HG03469 (cell line): ENCODE measurements at regions not wholly inside any gene's neighbourhood (a gene's known extent, or its start where the extent isn't known, plus 50 kb on each side); places are given as distances from the start of the nearest gene placed in this dataset.
"Not testable (repeated sequence)": the region's sequence is repeated elsewhere in the genome, so short reads cannot be mapped to it uniquely, and the experiment has no call there.

ENCODE experiments used
- ATAC-seq: cut with Tn5 transposase; IDR thresholded peaks from one replicate; pipeline ENCODE4 v1.9.1; 2021; ENCODE audit warnings: mild to moderate bottlenecking, moderate library complexity, moderate number of reproducible peaks; ENCODE audit not compliant: unreplicated experiment

DNA sequence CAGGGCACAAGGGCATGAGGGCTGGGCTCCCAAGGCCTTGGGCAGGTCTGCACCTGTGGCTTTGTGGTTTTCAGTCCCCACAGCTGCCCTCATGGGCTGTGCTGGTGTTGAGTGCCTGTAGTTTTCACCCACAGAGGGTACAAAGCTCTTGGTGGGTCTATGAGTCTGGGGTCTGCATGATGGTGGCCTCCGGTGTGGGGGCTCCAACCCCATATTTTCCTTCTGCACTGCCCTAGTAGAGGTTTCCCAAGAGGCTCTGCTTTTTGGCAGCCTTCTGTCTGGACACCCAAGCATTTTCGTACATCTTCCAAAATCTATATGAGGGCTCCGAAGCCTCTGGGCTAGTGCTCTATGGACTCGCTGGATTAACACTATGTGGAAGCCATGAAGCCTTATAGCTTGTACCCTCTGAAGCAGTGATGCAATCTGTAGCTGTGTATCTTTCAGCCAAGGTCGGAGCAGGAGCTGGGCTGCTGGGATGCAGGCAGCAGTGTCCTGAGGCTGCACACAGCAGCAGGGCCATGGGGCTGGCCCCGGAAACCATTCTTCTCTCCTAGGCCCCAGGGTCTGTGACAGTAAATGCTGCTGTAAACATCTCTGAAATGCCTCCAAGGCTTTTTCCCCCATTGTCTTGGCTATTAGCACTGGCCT, 240.3 kb downstream of the CWH43 start:
- ATAC-seq = not testable (repeated sequence)

DNA sequence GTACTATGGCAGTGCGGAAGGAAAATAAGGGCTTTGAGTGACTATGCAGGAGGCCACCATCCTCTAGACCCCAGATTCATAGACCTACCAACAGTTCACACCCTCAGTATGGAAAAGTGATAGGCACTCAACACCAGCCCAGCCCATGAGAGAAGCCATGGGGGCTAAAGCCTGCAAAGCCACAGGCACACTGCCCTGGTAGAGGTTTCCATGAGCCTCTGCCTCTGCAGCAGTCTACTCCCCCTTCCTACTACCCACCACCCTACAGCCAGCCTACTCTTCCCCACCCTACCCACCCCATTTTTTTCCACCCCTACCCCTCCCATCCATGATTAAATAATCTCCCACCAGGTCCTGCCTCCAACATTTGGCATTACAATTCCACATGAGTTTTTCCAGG, 241.9 kb downstream of the CWH43 start:
- ATAC-seq = not testable (repeated sequence)

DNA sequence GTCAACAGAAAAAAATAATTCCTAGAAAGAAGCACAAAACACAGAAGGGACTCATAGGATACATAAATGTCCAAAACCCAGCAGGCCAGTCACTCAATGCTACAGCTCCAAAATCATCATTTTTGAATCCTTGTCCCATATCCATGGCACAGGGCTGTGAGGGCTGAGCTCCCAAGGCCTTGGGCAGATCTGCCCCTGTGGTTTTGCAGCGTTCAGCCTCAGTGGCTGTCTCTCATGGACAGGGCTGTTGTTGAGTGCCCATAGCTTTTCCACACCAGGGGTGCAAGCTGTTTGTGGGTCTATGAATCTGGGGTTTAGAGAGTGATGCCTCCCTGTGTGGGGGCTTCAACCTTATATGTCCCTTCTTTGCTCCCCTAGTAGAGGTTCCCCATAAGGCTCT, 243.2 kb downstream of the CWH43 start:
- ATAC-seq = not testable (repeated sequence)

DNA sequence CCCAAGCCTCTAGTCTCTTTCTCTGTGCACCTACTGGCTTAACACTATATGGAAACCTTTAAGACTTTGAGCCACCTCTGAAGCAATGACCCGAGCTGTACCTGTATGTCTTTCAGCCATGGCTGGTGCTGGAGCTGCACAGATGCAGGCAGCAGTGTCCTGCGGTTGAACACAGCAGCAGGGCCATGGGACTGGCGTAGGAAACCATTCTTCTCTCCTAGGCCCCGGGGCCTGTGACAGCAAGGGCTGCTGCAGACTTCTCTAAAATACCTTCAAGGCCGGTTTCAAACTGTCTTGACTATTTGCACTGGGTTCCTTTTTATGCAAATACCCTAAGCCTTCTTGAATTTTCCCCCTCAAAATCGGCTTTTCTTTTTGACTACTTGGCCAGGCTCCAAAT, 243.6 kb downstream of the CWH43 start:
- ATAC-seq = not testable (repeated sequence)

DNA sequence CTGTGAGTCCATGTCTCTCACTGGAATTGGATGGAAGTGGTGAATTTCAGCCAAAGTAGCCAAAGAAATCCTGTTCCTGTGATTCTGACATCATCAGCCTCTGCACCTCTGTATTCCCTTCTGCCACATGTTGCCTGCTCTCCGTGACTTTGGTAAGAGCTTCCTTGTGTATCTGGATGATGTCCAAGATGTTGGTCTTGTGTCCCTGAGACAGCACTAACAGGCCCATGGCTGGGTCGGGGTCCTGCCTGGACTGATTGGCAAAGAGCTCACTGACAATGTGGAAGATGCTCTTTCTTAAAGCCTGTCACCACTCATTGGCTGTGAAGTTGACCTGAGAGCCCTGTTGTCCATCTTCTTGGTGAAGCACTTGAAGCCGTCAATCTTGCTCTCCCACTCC, 247.3 kb downstream of the CWH43 start:
- not testable (repeated sequence) for ATAC-seq

DNA sequence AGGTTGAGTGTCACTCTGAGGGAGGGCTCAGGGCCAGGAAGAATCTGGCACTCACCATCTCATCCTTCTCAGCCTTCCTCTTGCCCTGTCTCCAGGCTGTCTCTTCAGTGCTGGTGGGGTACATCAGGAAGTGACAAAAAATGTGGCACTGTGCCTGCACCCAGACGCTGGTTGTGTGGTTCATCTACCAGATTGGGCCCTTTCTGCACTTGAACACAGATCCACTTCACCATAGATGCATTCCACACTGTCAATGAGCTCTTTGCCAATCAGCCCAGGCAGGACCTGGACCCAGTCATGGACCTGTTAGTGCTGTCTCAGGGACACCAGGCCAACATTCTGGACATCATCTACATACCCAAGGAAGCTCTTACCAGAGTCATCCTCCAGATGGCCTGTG, 247.7 kb downstream of the CWH43 start:
- not testable (repeated sequence) for ATAC-seq

DNA sequence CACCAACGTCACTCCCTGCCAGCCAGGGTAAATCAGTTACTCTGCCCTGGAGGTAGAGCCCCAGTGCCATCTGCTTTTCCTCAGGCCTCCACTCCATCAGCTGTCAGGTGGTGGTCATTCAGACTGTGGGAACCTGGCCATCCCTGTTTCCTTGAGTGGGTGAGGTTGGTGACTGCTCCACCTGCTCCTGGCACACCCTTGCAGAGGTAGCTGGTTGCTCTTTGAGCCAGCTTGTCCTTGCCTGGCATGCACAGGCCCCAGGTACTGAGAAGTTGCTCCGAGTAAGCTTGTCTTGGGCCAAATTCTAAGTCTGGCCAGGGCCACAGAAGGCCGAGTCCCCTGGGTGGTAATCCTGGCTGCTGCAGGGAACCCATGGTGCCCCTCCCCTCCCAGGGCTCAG, 248.3 kb downstream of the CWH43 start:
- not testable (repeated sequence) for ATAC-seq

DNA sequence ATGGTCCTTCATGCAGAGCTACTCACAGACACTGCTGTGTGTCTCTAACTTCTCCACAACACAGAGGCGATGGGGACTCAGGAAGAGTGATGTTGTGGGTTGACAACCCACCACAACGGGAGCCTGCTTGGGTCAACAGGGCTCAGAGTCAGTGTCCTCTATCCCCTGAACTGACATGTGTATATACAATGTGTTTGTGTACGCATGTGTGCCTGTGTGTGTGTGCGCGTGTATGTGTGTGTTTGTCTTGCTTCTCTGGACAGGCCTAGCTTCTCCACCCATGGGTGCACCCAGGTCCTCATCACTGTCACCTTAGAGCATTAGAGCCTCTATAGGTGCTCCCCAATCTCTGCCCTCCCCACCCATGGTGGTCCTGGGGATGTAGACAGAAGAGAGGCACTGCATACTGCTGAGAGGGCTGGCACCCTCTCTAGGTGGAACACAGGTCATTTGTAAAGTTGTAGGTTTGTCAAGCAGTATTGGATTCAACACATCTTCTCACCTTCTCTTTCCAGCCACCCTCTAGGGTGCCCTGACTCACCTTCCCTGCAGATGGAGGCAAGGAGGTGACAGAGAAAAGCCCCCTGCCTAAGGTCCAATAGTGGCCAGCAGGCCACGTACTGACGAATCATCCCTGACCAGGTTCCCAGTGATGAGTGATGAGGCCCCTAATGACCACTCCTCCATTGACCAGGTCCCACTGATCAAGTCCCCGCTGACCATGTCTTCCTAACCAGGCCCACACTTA, 249.5 kb downstream of the CWH43 start:
- not testable (repeated sequence) for ATAC-seq

DNA sequence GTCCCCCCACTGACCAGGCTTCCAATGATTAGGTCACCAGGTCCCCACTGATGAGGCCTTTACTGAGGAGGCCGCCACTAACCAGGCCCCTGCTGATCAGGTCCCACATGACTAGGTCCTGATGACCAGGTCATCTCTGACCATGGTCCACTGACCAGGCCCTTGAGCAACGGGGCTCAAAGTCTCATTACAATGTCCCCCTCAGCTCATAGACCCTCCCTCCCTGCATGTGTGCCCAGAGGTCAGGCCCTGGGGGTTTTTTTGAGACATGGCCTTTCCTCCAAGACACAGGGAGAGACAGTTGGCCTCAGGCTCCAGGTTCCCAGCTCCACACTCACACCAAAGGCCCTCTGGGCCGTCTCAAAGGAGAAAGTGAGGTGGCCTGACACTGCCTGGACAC, 250.4 kb downstream of the CWH43 start:
- not testable (repeated sequence) for ATAC-seq

DNA sequence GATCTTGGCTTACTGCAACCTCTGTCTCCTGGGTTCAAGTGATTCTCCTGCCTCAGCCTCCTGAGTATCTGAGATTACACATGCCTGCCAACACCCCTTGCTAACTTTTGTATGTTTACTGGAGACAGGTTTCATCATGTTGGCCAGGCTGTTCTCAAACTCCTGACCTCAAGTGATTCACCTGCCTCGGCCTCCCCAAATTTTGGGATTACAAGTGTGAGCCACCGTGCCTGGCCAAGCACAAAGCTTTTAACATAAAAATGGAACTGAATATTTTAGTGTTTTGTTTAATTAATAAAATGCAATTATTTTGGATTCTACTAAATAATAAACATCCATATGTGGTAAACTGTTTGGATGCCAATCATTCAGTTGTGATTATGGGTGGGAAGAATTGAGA, 255.2 kb downstream of the CWH43 start:
- ATAC-seq = not testable (repeated sequence)

DNA sequence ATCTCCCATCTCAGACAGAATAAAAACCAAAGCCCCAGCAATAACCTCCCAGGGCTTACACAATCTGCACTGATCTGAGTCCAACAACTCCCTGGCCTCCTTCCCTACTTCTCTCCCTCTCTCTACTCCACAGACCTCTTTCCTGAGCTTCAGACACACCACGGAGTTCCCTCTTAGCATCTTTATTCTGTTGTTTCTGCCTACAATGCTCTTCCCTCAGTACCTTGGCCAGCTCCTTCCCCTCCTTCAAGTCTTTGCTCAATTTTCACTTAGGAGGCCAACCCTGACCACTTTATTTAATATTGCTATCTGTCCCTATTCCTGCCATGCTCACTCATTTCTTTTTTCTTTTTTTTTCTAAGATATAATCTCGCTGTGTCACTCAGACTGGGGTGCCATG, 276.7 kb downstream of the CWH43 start:
- ATAC-seq = not testable (repeated sequence)

DNA sequence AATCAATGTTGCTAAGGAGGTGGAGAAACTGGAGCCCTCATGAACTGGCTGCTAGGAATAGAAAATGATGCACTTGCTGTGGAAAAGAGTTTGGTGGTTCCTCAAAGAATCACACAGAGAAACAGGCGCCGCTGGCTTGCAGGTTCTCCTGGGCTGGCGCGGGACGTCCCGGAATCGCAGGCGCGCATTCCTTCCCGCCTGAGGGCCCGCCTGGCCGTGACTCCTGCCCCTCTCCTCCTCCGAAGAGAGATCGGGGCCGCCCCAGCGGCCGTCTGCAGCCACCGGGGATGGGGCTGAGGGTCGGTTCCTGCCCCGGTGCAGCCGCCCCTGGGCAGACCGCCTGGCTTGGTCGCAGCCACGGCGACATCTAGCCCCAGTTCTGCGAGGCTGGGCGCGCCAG, 284.4 kb downstream of the CWH43 start:
- not testable (repeated sequence) for ATAC-seq

DNA sequence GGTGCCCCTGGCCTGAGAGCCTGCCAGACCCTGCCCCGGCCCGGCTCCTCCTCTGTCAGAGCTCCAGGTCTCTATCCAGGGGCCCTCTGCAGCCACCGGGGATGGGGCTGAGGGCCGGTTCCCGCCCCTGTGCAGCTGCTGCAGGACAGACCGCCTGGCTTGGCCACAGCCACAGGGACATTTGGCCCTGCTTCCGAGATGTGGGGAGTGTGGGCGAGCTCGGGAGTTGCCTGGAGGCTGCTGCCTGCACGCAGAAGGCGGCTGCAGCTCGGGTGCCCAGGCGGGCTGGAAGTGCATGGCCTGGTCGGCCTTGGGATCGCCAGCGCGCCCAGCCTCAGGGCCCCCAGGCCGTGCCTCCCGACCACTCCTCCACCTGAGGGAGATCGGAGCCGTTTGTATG, 284.8 kb downstream of the CWH43 start:
- not testable (repeated sequence) for ATAC-seq

DNA sequence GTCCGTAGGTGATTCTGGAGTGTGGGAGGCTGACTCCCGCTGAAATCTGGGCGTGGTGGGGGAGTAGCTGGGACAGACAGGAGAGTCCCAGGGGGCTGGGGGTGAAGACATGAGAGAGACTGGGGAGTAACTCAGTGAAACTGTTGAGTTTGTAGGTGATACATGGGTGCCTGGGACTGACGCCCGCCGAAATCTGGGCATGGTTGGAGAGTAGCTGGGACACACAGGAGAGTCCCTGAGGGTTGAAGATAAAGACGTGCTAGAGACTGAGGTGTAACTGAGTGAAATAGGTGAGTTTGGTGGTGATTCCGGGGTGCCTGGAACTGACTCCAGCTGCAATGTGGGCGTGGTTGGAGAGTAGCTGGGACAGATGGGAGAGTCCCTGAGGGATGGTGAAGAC, 299.8 kb downstream of the CWH43 start:
- not testable (repeated sequence) for ATAC-seq

DNA sequence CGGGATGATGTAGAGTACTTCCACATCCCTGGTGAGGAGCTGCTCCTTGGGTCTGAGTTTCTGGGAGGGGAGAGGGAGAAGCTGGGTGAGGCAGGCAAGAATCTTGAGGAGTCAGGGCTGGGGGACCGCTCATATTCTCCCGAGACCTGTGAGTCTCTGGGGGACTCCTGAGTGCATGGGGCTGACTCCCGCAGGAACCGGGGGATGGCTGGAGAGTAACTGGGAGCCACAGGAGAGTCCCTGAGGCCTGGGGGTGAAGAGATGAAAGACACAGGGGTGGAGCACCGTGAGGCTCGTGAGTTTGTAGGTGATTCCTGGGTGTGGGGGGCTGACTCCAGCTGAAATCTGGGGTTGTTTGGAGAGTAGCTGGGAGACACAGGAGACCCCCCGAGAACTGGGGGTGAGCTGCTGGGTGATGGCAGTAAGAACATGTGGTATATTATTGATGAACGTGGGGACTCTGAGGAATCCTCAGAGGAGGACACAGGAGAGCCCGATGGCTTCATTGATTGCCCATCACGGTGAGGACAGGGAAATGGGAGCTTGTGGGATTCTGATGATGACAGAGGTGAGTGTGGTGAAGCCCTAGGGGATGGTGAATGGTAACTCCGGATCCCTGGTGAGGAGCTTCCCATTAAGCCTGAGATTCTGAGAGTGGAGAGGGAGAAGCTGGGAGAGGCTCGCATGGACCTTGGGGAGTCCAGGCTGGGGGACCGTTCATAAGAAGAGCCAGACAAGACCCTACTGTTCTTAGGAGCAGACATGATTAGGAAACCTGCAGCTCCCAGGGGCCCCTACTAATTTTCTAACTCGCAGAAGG, 301.1 kb downstream of the CWH43 start:
- ATAC-seq = not testable (repeated sequence)

DNA sequence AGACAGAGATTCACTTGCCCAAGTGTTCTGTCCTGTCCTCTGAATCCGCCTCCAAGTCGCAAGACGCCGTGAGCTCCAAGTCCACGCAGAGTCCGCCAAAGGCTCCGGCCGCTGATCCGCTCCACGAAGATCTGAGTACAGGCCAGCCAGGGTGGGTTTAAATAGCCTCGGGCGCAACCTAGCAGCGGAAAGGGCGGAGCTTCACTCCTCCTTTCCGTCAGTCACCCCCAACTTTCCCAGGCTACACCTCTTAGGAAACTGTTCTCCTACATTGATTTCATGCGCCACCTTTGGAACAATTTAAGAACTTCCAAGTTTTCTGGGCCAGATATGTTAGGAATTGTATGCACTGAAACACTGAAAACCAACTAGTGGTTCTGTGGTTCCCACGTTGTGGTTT, 301.8 kb downstream of the CWH43 start:
- ATAC-seq = not testable (repeated sequence)

DNA sequence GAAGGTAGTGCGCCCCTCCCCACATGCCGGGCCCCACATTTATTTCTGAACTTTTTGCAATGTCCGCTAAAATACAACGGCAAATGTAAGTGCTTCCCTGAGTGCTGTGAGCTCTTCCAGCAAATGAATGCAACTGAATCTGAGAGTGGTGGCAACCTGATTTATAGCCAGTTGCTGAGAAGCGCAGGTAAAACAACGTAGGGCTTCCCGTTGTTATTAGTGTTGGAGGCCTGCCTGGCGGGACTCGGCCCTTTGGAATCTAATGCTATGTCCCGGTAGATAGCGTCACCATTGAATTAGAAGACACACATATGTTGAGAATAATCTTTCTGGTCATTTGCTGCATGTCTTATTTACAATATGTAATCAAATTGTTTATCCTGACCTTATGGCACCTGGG, 302.7 kb downstream of the CWH43 start:
- not testable (repeated sequence) for ATAC-seq

DNA sequence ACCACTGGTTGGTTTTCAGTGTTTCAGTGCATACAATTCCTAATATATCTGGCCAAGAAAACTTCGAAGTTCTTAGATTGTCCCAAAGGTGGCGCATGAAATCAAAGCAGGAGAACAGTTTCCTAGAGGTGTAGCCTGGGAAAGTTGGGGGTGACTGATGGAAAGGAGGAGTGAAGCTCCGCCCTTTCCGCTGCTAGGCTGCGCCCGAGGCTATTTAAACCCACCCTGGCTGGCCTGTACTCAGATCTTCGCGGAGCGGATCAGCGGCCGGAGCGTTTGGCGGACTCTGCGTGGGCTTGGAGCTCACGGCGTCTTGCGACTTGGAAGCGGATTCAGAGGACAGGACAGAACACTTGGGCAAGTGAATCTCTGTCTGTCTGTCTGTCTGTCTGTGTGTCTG, 328.7 kb downstream of the CWH43 start:
- not testable (repeated sequence) for ATAC-seq

DNA sequence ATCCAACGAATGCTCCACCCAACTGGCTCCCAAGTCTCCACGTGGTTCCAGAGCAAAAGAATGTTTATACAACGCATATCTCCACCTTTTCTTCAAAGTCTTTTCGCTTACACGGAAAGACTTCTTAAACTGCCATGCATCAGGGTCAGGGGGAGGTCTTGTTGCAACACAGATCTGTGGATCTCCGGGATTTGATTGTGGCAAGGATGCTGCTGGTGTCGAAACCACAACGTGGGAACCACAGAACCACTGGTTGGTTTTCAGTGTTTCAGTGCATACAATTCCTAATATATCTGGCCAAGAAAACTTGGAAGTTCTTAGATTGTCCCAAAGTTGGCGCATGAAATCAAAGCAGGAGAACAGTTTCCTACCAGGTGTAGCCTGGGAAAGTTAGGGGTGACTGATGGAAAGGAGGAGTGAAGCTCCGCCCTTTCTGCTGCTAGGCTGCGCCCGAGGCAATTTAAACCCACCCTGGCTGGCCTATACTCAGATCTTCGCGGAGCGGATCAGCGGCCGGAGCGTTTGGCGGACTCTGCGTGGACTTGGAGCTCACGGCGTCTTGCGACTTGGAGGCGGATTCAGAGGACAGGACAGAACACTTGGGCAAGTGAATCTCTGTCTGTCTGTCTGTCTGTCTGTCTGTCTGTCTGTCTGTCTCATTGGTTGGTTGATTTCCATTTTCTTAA, 334.8 kb downstream of the CWH43 start:
- not testable (repeated sequence) for ATAC-seq

DNA sequence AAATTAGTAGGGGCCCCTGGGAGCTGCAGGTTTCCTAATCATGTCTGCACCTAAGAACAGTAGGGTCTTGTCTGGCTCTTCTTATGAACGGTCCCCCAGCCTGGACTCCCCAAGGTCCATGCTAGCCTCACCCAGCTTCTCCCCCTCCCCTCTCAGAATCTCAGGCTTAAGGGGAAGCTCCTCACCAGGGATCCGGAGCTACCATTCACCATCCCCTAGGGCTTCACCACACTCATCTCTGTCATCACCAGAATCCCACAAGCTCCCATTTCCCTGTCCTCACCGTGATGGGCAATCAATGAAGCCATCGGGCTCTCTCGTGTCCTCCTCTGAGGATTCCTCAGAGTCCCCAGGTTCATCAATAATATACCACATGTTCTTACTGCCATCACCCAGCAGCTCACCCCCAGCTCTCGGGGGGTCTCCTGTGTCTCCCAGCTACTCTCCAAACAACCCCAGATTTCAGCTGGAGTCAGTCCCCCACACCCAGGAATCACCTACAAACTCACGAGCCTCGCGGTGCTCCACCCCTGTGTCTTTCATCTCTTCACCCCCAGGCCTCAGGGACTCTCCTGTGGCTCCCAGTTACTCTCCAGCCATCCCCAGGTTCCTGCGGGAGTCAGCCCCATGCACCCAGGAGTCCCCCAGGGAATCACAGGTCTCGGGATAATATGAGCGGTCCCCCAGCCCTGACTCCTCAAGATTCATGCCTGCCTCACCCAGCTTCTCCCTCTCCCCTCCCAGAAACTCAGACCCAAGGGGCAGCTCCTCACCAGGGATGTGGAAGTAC, 335.6 kb downstream of the CWH43 start:
- not testable (repeated sequence) for ATAC-seq
